ENCODE measurements at regions not wholly inside any gene's neighbourhood (a gene's known extent, or its start where the extent isn't known, plus 50 kb on each side); places are given as distances from the start of the nearest gene placed in this dataset.

DNA sequence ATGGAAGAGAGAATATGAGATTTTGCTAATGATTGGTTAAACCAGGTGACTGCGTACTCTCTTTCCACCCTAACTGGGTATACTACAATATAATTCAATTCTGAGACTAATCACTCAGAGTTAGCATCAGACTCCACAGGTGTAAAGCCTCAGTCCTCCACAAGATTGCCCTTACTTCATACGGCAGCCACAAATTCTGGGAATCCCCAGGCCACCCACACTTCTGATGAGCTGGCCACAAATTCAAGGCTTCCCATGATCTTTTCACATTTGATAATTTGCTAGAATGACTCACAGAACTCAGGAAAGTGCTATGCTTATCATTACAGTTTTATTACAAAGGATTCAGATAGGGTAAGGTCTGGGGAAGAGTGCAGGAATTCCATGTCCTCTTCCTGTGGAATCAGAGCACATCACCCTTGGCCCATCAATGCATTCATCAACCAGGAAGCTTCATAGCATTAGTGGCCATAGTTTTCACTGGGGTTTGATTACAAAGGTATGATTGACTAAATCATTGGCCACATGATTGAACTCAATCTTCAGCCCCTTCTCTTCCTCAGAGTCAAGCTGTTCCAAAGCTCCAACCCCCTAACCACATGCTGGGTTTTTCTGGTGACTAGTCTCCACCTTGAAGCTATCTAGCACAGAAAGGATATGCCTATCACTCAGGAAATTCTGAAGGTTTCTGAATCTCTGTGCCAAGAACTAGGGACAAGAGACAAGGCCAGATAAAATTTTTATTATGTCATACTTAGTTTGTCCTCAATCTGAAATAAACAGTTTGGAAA, 131.7 kb downstream of the HHIPL2 start:
- DNase-seq (no peak), ATAC-seq (ENCODE audit: insufficient read depth, low FRiP score) (no peak)
- Histone ChIP-seq H3K27me3 (ENCODE audit: control insufficient read depth in 3 of 3, insufficient read depth in 3 of 3, low read length in 2 of 3) (no peaks in the 10 kb centered on the region), H3K27ac (ENCODE audit: low read depth in 1 of 2, low read length in 1 of 2) (no peak overlapping the region), H3K36me3 (ENCODE audit: control insufficient read depth in 4 of 4, insufficient read depth in 4 of 4, low read length in 4 of 4) (no peaks in the 10 kb centered on the region), H3K9me3 (ENCODE audit: control insufficient read depth in 4 of 4, insufficient read depth in 3 of 4, low read length in 3 of 4) (no peaks in the 10 kb centered on the region), H3K4me3 (no peak overlapping the region), H3K9ac (ENCODE audit: insufficient read depth in 1 of 2, low read length in 2 of 2) (no peak overlapping the region), H3K4me1 (ENCODE audit: control insufficient read depth in 5 of 5, insufficient read depth in 5 of 5, low read length in 5 of 5) (no peaks in the 10 kb centered on the region)
- TF ChIP-seq, protein P1, sequence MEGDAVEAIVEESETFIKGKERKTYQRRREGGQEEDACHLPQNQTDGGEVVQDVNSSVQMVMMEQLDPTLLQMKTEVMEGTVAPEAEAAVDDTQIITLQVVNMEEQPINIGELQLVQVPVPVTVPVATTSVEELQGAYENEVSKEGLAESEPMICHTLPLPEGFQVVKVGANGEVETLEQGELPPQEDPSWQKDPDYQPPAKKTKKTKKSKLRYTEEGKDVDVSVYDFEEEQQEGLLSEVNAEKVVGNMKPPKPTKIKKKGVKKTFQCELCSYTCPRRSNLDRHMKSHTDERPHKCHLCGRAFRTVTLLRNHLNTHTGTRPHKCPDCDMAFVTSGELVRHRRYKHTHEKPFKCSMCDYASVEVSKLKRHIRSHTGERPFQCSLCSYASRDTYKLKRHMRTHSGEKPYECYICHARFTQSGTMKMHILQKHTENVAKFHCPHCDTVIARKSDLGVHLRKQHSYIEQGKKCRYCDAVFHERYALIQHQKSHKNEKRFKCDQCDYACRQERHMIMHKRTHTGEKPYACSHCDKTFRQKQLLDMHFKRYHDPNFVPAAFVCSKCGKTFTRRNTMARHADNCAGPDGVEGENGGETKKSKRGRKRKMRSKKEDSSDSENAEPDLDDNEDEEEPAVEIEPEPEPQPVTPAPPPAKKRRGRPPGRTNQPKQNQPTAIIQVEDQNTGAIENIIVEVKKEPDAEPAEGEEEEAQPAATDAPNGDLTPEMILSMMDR (IDR thresholded peaks at IDR 0.05; ENCODE audit: control extremely low read depth, extremely low read depth), result no peak
- WGBS, 2 donors, result 81 to 96% methylated on average over 2 of the region's 2 CpGs

DNA sequence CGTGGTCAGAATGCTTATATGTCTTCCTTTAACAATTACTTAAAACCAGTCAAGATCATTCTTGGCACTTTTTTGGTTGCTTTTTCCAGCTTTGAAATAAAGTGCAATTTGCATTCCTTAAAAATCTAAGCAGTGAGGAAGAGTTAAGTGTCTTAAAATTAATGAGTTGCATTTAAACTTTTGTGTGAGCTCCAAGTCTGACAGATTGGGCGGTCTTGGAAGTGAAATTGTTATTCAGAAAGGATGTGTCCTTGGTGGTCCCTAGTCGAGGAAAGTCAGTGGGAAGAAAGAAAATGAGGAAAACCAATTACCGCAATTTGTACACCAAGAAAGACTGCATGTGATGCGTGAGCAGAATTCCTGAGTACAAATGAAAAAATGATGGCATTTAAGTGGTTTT, 132.5 kb downstream of the HHIPL2 start:
- no peaks in the 10 kb centered on the region for H3K36me3 ChIP-seq (ENCODE audit: control insufficient read depth in 4 of 4, insufficient read depth in 4 of 4, low read length in 4 of 4)
- no peaks in the 10 kb centered on the region for H3K9me3 ChIP-seq (ENCODE audit: control insufficient read depth in 4 of 4, insufficient read depth in 3 of 4, low read length in 3 of 4)
- no peak overlapping the region for H3K4me3 ChIP-seq
- no peaks in the 10 kb centered on the region for H3K4me1 ChIP-seq (ENCODE audit: control insufficient read depth in 5 of 5, insufficient read depth in 5 of 5, low read length in 5 of 5)
- TF ChIP-seq, protein P1 (IDR thresholded peaks at IDR 0.05; ENCODE audit: control extremely low read depth, extremely low read depth), result no peak
- H3K27me3 ChIP-seq (ENCODE audit: control insufficient read depth in 3 of 3, insufficient read depth in 3 of 3, low read length in 2 of 3), result no peaks in the 10 kb centered on the region
- WGBS, 2 donors, result 85 to 89% methylated on average over 5 of the region's 5 CpGs
- no peak overlapping the region for H3K9ac ChIP-seq (ENCODE audit: insufficient read depth in 1 of 2, low read length in 2 of 2)
- H3K27ac ChIP-seq (ENCODE audit: low read depth in 1 of 2, low read length in 1 of 2), result no peak overlapping the region
- ATAC-seq (ENCODE audit: insufficient read depth, low FRiP score) (no peak), DNase-seq (no peak)

DNA sequence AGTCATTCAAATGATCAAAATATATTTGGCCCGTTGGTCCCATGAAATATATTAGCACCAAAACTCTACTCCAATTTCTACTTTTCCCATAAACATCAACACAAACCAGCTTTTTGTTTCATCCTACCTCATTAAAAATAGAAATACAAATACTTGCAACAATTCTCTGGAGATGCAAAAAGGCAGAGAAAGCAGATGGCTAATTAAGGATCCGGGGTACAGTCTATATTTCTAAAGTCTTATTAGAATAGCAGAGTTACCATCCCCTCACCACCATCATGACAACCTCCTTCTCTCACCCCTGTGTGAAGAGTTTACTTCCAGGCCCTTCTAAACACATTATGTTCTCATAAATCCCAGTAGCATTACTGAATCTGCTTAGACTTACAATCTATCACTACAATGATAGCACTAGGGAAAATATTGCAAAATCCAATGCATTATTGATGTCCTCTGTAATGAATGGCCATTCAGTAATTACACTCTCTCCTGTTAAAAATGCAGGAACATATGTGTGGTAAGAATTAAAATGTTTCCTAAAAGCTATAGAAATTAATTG, 133.8 kb downstream of the HHIPL2 start:
- Histone ChIP-seq H3K9ac (ENCODE audit: insufficient read depth in 1 of 2, low read length in 2 of 2) (no peak overlapping the region), H3K9me3 (ENCODE audit: control insufficient read depth in 4 of 4, insufficient read depth in 3 of 4, low read length in 3 of 4) (no peaks in the 10 kb centered on the region), H3K27ac (ENCODE audit: low read depth in 1 of 2, low read length in 1 of 2) (no peak overlapping the region), H3K4me3 (no peak overlapping the region), H3K36me3 (ENCODE audit: control insufficient read depth in 4 of 4, insufficient read depth in 4 of 4, low read length in 4 of 4) (no peaks in the 10 kb centered on the region), H3K4me1 (ENCODE audit: control insufficient read depth in 5 of 5, insufficient read depth in 5 of 5, low read length in 5 of 5) (no peaks in the 10 kb centered on the region), H3K27me3 (ENCODE audit: control insufficient read depth in 3 of 3, insufficient read depth in 3 of 3, low read length in 2 of 3) (no peaks in the 10 kb centered on the region)
- WGBS, 2 donors, result 91 to 94% methylated on average over 2 of the region's 2 CpGs
- ATAC-seq (ENCODE audit: insufficient read depth, low FRiP score), result no peak
- no peak for DNase-seq
- TF ChIP-seq, protein P1 (IDR thresholded peaks at IDR 0.05; ENCODE audit: control extremely low read depth, extremely low read depth), result no peak

Measured in lung (tissue), 11 donors.